CD14-positive monocyte (primary cell): ENCODE measurements at regions not wholly inside any gene's neighbourhood (a gene's known extent, or its start where the extent isn't known, plus 50 kb on each side); places are given as distances from the start of the nearest gene placed in this dataset.

ENCODE experiments used
- DNase-seq, 3 donors: peaks; one replicate each; pipeline ENCODE4 v3.0.0-alpha.2; 2011 to 2022
- H2AFZ ChIP-seq: 2 replicates; pipeline ENCODE4 v1.6.0; 2012; ENCODE audit warnings: mild to moderate bottlenecking, low read depth, low read length, inconsistent platforms; ENCODE audit not compliant: insufficient read depth, poor library complexity, severe bottlenecking
- H3K27ac ChIP-seq, 2 donors: 1 replicate in 1 of 2; 2 replicates in 1 of 2; pipeline ENCODE4 v1.5.1; 2012 to 2013; ENCODE audit warnings: low read length in 2 of 2, control low read depth in 1 of 2, inconsistent platforms in 1 of 2, low read depth in 1 of 2, mild to moderate bottlenecking in 1 of 2
- H3K27me3 ChIP-seq, 2 donors: one replicate each; pipeline versions ENCODE4 v1.6.0 to v1.6.1; 2011 to 2013; ENCODE audit warnings: low read length in 2 of 2; ENCODE audit not compliant: control insufficient read depth in 2 of 2, insufficient read depth in 2 of 2
- H3K36me3 ChIP-seq, 2 donors: replicated peaks in 1 of 2; 1 replicate in 1 of 2; 2 replicates in 1 of 2; pipeline versions ENCODE4 v1.5.1 to v1.6.1; 2012 to 2013; ENCODE audit warnings: low read length in 2 of 2, control low read depth in 1 of 2, inconsistent platforms in 1 of 2, mild to moderate bottlenecking in 1 of 2; ENCODE audit not compliant: insufficient read depth in 2 of 2, control insufficient read depth in 1 of 2
- H3K4me1 ChIP-seq, 2 donors: 1 replicate in 1 of 2; 2 replicates in 1 of 2; pipeline versions ENCODE4 v1.5.1 to v1.6.1; 2012 to 2013; ENCODE audit warnings: low read length in 2 of 2, control low read depth in 1 of 2, inconsistent platforms in 1 of 2, mild to moderate bottlenecking in 1 of 2, moderate library complexity in 1 of 2; ENCODE audit not compliant: insufficient read depth in 2 of 2, control insufficient read depth in 1 of 2
- H3K4me2 ChIP-seq: replicated peaks from 2 replicates; pipeline ENCODE3; 2012; ENCODE audit warnings: low read length, moderate library complexity, mild to moderate bottlenecking; ENCODE audit not compliant: poor library complexity, severe bottlenecking; ENCODE audit errors: extremely low read depth
- H3K4me3 ChIP-seq, 3 experiments: fragments of 200-600 bp in 1 of 3; sonication (generic) in 1 of 3; replicated peaks in 1 of 3; 1 replicate in 2 of 3; 2 replicates in 1 of 3; pipeline ENCODE4 v1.5.1; 2011 to 2013; ENCODE audit warnings: low read length in 3 of 3, mild to moderate bottlenecking in 3 of 3, control low read depth in 2 of 3, low read depth in 2 of 3, inconsistent platforms in 1 of 3, moderate library complexity in 1 of 3
- H3K79me2 ChIP-seq: 2 replicates; pipeline ENCODE4 v1.6.0; 2012; ENCODE audit warnings: mild to moderate bottlenecking, control low read depth, inconsistent platforms, low read length, moderate library complexity; ENCODE audit not compliant: insufficient read depth
- H3K9ac ChIP-seq: 2 replicates; pipeline ENCODE4 v1.6.0; 2017; ENCODE audit warnings: low read length, mild to moderate bottlenecking; ENCODE audit not compliant: insufficient read depth, poor library complexity, severe bottlenecking
- H3K9me3 ChIP-seq, 2 donors: replicated peaks in 1 of 2; 1 replicate in 1 of 2; 2 replicates in 1 of 2; pipeline versions ENCODE4 v1.5.1 to v1.6.1; 2012 to 2013; ENCODE audit warnings: low read length in 2 of 2, control low read depth in 1 of 2; ENCODE audit not compliant: control insufficient read depth in 1 of 2, insufficient read depth in 1 of 2
- H4K20me1 ChIP-seq: 2 replicates; pipeline ENCODE4 v1.6.0; 2012; ENCODE audit warnings: mild to moderate bottlenecking, low read length, control low read depth, moderate library complexity; ENCODE audit not compliant: insufficient read depth
- H3K27ac Mint-ChIP-seq, 7 donors: one replicate each; pipeline ENCODE4 v1.8.0; 2020; ENCODE audit warnings: mild to moderate bottlenecking in 7 of 7, mixed read lengths in 7 of 7, moderate library complexity in 6 of 7, inconsistent platforms in 2 of 7
- H3K27me3 Mint-ChIP-seq, 3 donors: one replicate each; pipeline ENCODE4 v1.8.0; 2021 to 2022; ENCODE audit warnings: low read depth in 3 of 3, mild to moderate bottlenecking in 3 of 3, mixed read lengths in 3 of 3, moderate library complexity in 3 of 3, inconsistent platforms in 1 of 3
- H3K36me3 Mint-ChIP-seq, 2 donors: one replicate each; pipeline ENCODE4 v1.8.0; 2020; ENCODE audit warnings: mixed read lengths in 2 of 2, inconsistent platforms in 1 of 2, mild to moderate bottlenecking in 1 of 2
- H3K4me1 Mint-ChIP-seq: one replicate; pipeline ENCODE4 v1.8.0; 2020; ENCODE audit warnings: mild to moderate bottlenecking, mixed read lengths
- H3K4me3 Mint-ChIP-seq, 2 donors: one replicate each; pipeline ENCODE4 v1.8.0; 2020; ENCODE audit warnings: mild to moderate bottlenecking in 2 of 2, mixed read lengths in 2 of 2, moderate library complexity in 1 of 2
- H3K9me3 Mint-ChIP-seq, 7 donors: one replicate each; pipeline ENCODE4 v1.8.0; 2020 to 2022; ENCODE audit warnings: mixed read lengths in 7 of 7, mild to moderate bottlenecking in 6 of 7, moderate library complexity in 6 of 7, inconsistent platforms in 2 of 7
- CTCF ChIP-seq: fragments of 200-600 bp; IDR thresholded peaks from one replicate; pipeline ENCODE4 v1.8.0; 2022; ENCODE audit warnings: antibody characterized with exemption, mild to moderate bottlenecking
- WGBS: methylation state at CpG from one replicate; pipeline ENCODE4 v1.1.5; 2013; ENCODE audit warnings: missing lambda C conversion rate; ENCODE audit not compliant: insufficient coverage; 5-methylcytosine and 5-hydroxymethylcytosine counted together
- intact Hi-C, 2 donors: fragments of 100-400 bp; cut with micrococcal nuclease; formaldehyde crosslinking; loops; one replicate each; pipeline versions ENCODE4 v1.15.0 to v1.15.1; 2023

- Histone ChIP-seq H3K27me3 (no peaks in the 10 kb centered on the region), H3K27ac (no peak overlapping the region), H3K9me3 (peaks cover 0 to 3% of the 10 kb centered on the region in 2 donors), H3K4me2 (no peak overlapping the region), H3K36me3 (no peaks in the 10 kb centered on the region), H2AFZ (no peak overlapping the region), H3K79me2 (no peaks in the 10 kb centered on the region), H3K9ac (no peak overlapping the region), H4K20me1 (no peaks in the 10 kb centered on the region), H3K4me3 (no peak overlapping the region), H3K4me1 (peaks cover 22 to 23% of the 10 kb centered on the region in 2 donors)
- Mint-ChIP-seq H3K36me3 (no peaks in the 10 kb centered on the region), H3K27me3 (peaks cover 0 to 9% (median 4%) of the 10 kb centered on the region in 3 donors), H3K4me3 (no peak overlapping the region), H3K4me1 (peaks cover 32% of the 10 kb centered on the region), H3K27ac (no peak overlapping the region), H3K9me3 (peaks cover 0 to 2% (median 0%) of the 10 kb centered on the region in 7 donors)
- no peak for DNase-seq
- no peak for TF ChIP-seq CTCF
- intact Hi-C loops = no loop called here
- 100% methylated on average over 3 of the region's 8 CpGs for WGBS
These were observed 254.3 kb downstream of the BCL11A start for GRCh38 chr2:60299179-60299578.

GRCh38 chr2:60298006-60298696 lies 255.3 kb downstream of the BCL11A start:
- Histone ChIP-seq H3K79me2 (no peaks in the 10 kb centered on the region), H3K36me3 (no peaks in the 10 kb centered on the region), H3K4me1 (peaks cover 12 to 13% of the 10 kb centered on the region in 2 donors), H3K9me3 (peaks cover 0 to 3% of the 10 kb centered on the region in 2 donors), H3K27me3 (no peaks in the 10 kb centered on the region), H4K20me1 (no peaks in the 10 kb centered on the region), H3K4me2 (no peak overlapping the region), H2AFZ (no peak overlapping the region), H3K9ac (no peak overlapping the region), H3K27ac (no peak overlapping the region), H3K4me3 (peak overlapping the region in 1 of 3 experiments; percentile 28)
- DNase-seq = no peak
- Mint-ChIP-seq H3K27me3 (peaks cover 0 to 8% (median 4%) of the 10 kb centered on the region in 3 donors), H3K9me3 (peaks cover 0 to 4% (median under 1%) of the 10 kb centered on the region in 7 donors), H3K4me3 (peak overlapping the region in 1 of 2 donors; percentile 34), H3K27ac (no peak overlapping the region), H3K36me3 (no peaks in the 10 kb centered on the region), H3K4me1 (peaks cover 22% of the 10 kb centered on the region)
- no peak for TF ChIP-seq CTCF
- intact Hi-C loops = no loop called here
- WGBS = 95% methylated on average over 12 of the region's 20 CpGs
